SKM-1 (cell line): ENCODE measurements at regions not wholly inside any gene's neighbourhood (a gene's known extent, or its start where the extent isn't known, plus 50 kb on each side); places are given as distances from the start of the nearest gene placed in this dataset.
"Not testable (repeated sequence)": the region's sequence is repeated elsewhere in the genome, so short reads cannot be mapped to it uniquely, and the experiment has no call there.

ENCODE experiments used
- DNase-seq: peaks from one replicate; lab custom pipeline; 2025; ENCODE audit not compliant: unreplicated experiment; lab: John Stamatoyannopoulos, UW

DNA sequence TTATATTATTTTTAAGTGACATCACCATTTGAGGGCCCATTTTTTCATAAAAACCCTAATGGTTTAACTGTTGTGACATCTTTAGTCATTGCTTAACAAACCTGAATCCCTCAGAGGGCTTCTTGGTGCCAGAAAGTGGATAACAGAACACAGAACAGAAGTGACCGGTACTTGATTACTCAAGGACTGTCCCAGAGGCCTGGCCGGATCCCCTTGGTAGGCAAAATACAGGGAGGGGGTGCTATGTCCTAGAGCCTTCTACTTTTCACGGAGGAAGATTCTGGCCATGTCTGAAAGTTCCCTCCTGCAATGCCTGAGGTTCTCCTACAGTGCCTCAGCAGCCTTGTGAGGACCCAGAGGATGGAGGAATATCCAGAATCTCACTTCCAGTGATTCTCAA is 94.3 kb upstream of the DCLK2 start:
- DNase-seq: no peak

DNA sequence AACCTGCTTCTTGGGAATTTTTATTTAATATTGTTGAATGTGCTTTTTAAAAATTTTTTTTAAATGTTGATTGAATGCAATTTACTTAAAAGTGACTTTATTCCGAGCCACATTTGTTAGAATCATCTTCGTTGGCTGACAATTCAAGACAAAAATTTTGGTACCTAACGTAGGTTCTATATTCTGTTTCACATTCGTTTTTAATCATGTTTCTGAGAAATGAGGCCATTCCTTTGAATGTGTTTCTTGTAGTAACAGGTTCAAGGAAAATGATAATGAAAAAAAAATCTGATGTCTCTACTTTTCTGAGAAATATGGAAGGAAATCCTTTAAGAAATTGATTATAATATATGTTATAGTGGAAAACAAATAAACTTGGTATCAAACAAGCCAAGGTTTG is 92.3 kb upstream of the DCLK2 start:
- DNase-seq: no peak

- no peak for DNase-seq
Measured at GRCh38 chr4:149986917-149987316, 91.3 kb upstream of the DCLK2 start.

- DNase-seq: no peak
Measured at GRCh38 chr4:149987330-149988086, 90.7 kb upstream of the DCLK2 start.

GRCh38 chr4:149988087-149988410 is 90.2 kb upstream of the DCLK2 start:
- no peak for DNase-seq

DNA sequence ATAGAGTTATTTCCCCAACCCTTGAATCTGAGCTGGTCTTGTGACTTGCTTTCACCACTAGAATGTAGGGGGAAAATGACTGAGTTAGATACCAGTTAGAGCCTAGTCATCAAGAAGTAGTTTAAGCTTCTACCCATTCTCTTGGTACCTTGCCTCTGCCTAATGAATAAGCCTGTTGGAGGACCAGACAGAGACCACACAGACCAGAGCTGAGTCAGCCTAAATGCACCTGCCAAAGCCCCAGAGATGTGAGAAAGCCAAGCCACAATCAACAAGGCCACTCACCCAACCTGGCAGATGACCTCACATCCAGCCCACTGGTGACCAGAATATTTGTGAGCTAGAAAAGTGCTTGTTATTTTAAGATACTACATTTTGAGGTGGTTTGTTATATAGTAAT is 85.2 kb upstream of the DCLK2 start:
- DNase-seq: no peak

- DNase-seq: no peak
Measured at GRCh38 chr4:149995134-149995756, 83.0 kb upstream of the DCLK2 start.

DNA sequence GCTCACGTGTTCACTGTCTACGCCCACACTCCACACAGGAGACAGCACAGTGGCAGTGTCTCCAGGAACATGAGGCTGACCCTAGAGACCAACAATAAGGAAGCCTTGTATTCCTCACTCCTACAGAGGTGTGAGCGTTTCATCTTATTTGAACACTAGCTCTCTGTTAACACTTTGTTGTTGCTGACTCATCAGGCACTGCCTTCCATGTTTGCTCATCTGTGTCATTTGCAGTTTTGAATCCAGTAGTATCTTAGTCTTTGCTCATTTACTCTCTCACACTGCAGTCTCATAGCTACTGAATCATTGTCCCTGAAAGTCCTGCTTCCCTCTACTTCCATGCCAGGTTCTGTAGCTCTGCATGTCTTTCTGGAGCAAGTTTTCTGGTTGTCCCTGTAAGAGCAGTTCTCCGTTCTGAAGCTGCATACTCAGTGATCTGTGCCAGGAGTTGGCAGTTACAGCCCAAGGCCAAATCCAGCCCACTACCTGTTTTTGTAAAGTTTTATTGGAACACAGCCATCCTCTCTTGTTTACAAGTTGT is 80.3 kb upstream of the DCLK2 start:
- no peak for DNase-seq

DNA sequence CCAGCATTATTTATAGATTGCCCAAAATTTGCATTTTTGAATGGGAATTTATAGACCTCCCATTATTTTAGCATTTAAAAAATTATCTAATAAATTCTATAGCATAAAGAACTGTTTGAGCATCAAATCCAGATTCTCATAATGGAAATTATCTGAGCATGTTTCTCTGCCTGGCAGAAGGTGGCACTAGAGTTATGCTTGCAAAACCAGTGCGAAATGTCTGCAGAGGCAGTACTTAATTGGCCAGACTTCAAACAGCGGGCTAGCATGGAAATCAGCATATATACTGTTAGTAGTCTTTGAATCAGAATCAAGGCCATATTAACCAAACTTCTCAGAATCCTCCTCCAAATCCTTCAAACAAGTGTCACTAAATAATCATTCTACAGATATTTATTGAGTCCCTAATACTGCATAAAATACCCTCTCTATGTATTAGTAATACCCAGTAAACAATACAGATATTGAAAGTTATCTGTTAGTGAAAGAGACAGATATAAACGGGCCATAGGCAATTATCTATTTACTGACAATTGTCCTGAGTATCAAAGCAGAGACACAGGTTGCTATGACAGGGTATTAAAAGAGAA is 78.7 kb upstream of the DCLK2 start:
- DNase-seq: peak; percentile 55

DNA sequence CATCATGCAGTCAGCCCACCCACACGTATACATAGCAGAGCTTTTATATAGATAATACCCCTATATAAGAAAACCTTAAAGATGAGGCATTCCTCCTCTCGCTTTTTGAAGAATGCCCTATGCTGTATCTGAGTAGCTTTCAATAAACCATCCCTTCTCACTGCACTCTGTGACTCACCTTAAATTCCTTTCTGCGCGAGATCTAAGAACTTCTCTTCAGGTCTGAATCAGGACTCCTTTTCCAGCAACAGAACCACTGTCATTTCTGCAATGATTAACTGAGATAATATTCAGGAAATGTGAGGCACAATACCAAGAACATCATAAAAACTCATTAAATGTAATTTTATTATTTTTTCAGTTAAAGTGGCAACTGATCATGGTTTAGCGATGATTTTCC is 76.4 kb upstream of the DCLK2 start:
- no peak for DNase-seq

GRCh38 chr4:150002561-150002960 is 75.7 kb upstream of the DCLK2 start:
- DNase-seq: no peak

- DNase-seq: no peak
Measured at GRCh38 chr4:150004481-150004880, 73.8 kb upstream of the DCLK2 start.

DNA sequence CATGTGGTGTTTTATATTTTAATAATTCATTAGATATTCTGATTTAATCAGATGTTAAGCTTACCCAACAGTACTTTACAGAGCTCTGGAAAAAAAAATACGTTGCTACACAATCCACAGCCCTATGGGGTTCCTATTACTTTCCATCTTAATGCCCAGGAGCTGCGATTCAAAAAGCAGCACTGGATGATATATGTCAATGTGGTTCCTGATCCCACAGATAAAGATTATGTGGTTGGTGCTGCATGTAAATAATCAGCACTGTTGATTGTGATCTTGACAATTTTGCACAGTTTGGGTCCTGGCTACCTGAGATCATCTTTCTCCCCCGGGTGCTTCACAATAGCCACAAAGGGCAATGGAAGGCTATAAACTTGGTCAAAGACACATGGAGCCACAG is 72.7 kb upstream of the DCLK2 start:
- no peak for DNase-seq

- no peak for DNase-seq
Measured at GRCh38 chr4:150006197-150006596, 72.0 kb upstream of the DCLK2 start.

DNA sequence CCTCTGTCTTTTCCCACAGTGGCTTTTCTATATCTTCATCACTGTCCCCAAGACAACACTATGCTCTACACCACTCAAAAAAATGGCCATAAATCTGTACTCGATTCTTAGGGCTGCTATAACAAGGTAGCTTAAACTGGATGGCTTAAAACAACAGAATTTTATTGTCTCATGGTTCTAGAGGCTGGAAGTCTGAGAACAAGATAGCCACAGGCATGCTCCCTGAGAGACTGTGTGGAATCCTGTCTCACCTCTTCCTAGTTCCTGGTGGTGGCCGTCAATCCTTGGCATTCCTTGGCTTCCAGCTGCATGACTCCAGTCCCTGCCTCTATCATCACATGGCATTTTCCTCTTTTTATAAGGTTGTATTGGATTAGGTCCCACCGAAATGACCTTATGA is 70.7 kb upstream of the DCLK2 start:
- DNase-seq: no peak

- DNase-seq: no peak
Measured at GRCh38 chr4:150008546-150008945, 69.7 kb upstream of the DCLK2 start.

GRCh38 chr4:150009533-150009932 is 68.7 kb upstream of the DCLK2 start:
- no peak for DNase-seq

GRCh38 chr4:150010525-150011126 is 67.6 kb upstream of the DCLK2 start:
- DNase-seq: peak; percentile 28

DNA sequence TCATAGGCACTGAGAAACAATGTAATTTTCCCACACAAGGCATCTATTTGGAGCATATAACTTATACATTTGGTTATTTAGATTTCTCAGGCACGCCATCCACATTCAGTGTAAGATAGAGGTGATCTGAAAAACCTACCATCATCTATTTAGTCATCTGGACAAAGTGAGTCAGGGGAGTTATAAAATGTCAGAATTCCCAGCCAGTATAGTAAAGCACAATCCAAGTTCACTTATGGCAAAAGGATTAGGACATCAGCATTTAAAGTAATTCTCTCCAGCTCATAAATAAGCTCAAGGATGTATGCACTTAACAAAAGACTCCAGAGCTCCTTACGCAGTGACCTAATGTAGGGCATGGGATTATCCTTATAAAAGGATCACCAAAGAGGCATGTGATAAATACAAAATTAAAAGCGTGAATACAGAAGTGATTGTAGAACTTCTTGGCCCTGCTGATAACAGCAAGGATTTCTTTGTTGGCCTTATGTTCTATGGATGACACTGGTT is 65.3 kb upstream of the DCLK2 start:
- DNase-seq: no peak

DNA sequence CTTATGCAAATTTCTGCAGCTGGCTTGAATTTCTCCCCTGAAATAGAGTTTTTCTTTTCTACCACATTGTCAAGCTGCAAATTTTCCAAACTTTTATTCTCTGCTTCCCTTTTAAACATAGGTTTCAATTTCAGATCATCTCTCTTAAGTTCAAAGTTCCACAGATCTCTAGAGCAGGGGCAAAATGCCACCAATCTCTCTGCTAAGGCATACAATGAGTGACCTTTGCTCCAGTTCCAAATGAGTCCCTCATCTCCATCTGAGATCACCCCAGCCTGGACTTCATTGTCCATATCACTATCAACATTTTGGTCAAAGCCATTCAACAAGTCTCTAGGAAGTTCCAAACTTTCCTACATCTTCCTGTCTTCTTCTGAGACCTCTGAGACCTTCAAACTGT is 62.3 kb upstream of the DCLK2 start:
- DNase-seq: not testable (repeated sequence)

DNA sequence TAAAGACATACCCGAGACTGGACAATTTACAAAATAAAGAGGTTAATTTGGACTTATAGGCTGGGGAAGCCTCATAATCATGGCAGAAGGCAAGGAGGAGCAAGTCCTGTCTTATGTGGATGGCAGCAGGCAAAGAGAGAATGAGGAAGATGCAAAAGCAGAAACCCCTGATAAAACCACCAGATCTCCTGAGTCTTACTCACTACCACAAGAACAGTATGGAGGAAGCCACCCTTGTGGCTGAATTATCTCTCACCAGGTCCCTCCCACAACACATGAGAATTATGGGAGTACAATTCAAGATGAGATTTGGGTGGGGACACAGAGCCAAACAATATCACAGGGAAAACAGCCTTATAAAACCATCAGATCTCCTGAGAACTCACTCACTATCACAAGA is 61.6 kb upstream of the DCLK2 start:
- DNase-seq: not testable (repeated sequence)

- no peak for DNase-seq
Measured at GRCh38 chr4:150018257-150018656, 60.0 kb upstream of the DCLK2 start.
